ENCODE measurements at regions not wholly inside any gene's neighbourhood (a gene's known extent, or its start where the extent isn't known, plus 50 kb on each side); places are given as distances from the start of the nearest gene placed in this dataset.
"Not testable (repeated sequence)": the region's sequence is repeated elsewhere in the genome, so short reads cannot be mapped to it uniquely, and the experiment has no call there.

- no peak for DNase-seq
These were observed 1228.0 kb downstream of the DIAPH3 start for GRCh38 chr13:58935689-58936088.

DNA sequence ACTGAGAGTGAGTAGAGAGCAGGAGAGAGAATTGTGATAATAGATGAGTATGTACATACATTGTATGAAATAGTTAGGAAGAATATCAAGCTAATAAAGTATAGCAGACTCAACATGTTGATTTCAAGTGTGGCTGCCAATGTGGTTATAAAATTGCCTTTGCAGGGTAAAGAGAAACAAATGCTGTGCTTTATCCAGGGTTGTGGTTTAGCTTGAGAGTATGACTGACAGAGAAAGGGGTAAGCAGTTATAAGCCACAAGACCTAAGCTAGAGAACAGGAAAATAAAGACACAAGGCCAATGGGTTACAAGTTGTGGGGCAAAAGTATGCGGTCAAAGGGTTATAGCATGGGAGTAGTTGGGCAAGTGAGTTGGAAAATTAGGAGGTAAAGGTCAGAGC, 1217.5 kb downstream of the DIAPH3 start:
- no peak for DNase-seq

- no peak for DNase-seq
These were observed 1214.1 kb downstream of the DIAPH3 start for GRCh38 chr13:58949646-58950045.

DNA sequence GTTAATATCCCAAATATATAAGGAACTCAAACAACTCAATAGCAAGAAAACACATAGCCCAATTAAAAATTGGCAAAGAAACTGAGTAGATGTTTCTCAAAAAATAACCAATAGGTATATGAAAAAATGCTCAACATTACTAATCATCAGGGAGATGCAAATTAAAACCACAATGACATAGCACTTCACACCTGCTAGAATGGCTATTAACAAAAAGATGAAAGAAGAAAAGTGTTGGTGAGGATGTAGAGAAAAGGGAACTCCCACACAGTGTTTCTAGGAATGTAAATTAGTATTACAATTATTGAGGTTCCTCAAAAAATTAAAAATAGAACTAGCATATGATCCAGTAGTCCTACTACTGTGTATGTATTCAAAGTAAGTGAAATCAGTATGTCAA, 1212.8 kb downstream of the DIAPH3 start:
- DNase-seq = no peak

GRCh38 chr13:58953638-58954037, 1210.1 kb downstream of the DIAPH3 start:
- no peak for DNase-seq

DNA sequence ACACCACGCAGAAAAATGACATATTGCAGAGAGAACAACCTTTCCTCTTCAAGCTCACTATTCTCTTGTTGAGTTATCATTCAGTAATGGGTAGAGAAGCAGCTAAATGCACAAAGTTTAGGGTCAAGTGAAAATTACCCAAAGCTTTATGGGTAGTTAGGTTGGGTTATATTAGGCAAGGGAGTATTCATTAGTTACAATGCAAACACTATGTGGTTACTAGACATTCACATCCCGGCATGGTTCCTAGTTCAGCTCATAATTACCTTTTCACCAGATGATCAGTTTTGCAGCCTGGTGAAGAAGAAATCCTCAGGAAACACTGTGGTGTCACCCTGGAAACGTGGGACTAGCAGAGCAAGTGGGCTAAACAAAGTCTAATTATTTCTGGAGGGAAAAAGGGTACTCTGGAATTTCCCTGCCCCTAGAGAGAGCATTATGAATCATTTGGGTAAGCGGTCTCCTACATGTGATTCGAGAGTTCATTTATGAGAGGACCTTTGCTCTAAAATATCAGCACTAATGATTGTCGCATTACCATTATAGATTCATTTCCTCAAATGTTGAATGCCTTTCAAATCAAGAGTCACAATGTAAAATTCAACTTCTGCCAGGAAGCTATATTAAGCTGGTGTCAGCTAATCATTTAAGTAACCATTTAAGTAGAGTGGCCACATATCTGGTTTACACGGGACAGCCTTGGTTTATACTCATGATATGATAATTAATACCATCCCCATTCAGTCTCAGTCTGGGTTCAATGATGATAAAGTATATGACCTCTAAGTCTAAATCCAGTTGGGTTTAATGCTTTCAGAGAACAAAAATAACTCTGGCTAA, 1208.0 kb downstream of the DIAPH3 start:
- no peak for DNase-seq

DNA sequence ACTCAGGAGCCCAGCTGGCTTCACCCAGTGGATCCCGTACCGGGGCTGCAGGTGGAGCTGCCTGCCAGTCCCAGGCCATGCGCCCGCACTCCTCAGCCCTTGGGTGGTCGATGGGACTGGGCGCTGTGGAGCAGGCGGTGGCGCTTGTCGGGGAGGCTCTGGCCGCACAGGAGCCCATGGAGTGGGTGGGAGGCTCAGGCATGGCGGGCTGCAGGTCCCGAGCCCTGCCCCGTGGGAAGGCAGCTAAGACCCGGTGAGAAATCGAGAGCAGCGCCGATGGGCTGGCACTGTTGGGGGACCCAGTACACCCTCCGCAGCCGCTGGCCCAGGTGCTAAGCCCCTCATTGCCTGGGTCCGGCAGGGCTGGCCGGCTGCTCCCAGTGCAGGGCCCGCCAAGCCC, 1205.6 kb downstream of the DIAPH3 start:
- DNase-seq = not testable (repeated sequence)

DNA sequence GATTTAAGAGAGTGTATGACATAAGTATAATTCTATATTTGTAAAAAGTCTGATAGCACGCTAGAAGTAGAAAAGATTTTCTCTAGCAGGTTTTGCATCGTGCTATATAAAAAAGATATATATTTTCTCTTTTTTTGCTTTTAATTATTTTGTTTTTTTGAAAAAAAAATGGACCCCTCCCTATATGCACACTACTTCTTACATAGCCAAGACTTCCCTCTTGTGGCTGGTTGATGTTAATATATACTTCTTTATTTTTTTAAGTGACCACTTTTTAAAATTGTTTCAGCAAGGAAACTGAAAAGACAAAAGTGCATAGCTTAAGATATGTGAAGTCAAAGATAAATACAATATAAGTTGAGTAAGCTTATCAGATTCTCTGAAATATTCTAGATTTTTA, 1202.8 kb downstream of the DIAPH3 start:
- no peak for DNase-seq

DNA sequence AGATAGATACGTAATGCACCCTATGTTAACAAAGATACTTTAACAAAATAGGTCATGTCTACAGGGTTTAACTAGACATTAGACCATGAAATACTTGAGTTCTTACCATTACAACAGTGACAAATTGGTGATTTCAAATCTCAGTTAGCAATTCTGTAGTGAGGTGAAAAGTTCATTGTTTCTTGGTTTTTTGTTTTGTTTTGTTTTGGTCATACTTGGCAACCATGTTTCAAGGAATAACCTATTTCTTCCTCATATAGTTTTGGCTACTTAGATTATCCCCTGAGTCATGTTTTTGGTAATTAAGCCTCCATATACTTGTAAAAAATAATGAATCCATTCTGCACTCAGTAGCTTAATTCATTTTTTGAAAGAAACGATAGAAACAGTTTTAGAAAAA, 1200.4 kb downstream of the DIAPH3 start:
- no peak for DNase-seq

DNA sequence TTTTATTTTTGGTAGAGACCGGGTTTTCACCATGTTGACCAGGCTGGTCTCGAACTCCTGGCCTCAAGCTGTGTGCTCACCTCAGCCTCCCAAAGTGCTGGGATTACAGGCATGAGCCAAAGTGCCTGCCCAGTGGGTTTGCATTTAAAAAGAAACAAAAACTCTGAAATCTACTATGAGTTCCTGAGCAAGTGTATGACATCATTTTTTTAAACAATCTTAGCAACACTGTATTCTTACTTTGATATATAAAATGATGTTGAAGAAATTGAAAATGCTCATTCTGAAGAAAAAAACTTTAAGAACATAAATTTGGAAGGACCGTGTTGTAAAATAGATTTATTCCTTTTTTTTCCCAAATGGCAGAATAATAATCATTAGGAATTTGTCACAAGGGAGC, 1199.7 kb downstream of the DIAPH3 start:
- DNase-seq = no peak

- DNase-seq = no peak
These were observed 1186.6 kb downstream of the DIAPH3 start for GRCh38 chr13:58977085-58977484.

DNA sequence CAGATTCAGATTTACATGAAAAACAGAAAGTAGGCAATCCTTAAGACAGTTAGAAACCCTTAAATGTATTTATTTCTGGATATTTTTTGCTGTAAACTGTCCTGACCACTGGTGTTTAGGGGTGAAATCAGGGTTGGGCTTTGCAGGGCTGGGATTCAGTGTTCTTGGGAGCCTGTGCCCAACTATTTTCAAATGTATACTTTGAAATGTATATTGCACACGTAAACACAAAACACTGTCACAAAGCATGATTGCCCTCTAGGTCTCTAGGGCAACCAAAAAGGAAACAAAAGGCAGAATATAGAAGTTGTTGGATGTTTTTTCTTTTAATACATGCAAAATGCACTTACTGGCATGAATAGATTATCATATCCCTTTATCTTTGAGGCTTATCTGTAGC, 1185.4 kb downstream of the DIAPH3 start:
- no peak for DNase-seq

DNA sequence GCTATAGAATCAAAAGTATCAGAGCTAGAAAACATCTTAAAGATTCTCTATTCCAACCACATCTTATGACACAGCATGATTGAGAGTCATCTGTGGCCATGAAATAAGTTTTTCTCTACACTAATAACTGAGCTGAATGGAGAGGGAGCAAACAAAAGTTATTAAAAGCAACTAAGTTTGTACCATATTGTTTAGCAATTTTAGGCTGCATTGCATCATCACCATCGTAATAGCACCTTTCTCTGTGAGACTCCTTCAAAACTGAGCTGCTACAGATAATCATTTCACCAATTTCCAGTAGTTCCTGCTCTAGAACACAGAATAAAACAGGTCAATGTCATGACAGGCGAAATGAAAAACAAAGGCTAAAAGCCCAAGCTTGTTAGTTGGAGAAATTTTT, 1183.9 kb downstream of the DIAPH3 start:
- no peak for DNase-seq

GRCh38 chr13:58985845-58986244, 1177.9 kb downstream of the DIAPH3 start:
- no peak for DNase-seq

- DNase-seq = no peak
These were observed 1174.2 kb downstream of the DIAPH3 start for GRCh38 chr13:58989556-58989955.

DNA sequence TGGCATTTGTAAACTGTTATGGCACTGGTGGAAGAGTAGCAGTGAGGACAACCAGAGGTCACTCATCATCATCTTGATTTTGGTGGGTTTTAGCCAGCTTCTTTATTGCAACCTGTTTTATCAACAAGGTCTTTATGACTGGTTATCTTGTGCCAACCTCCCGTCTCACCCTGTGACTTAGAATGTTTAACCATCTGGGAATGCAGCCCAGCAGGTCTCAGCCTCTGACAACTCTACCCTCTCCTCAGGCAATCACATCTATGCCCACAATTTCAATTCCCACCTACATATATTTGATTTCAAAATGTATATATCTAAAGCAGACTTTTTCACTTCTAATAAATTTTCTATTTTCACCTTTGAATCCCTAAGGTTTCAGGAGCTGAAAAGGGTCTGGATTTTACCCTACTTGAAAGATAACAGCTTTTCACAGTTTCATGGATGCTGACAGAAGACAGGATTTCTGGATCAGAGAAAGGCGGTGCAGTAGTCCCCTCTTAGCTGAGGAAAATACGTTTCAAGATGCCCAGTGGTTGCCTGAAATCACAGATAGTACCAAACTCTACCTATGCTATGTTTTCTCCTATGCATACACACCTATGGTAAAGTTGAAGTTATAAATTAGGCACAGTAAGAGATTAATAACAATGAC, 1171.8 kb downstream of the DIAPH3 start:
- DNase-seq = no peak

GRCh38 chr13:58992478-58993042, 1171.2 kb downstream of the DIAPH3 start:
- no peak for DNase-seq

DNA sequence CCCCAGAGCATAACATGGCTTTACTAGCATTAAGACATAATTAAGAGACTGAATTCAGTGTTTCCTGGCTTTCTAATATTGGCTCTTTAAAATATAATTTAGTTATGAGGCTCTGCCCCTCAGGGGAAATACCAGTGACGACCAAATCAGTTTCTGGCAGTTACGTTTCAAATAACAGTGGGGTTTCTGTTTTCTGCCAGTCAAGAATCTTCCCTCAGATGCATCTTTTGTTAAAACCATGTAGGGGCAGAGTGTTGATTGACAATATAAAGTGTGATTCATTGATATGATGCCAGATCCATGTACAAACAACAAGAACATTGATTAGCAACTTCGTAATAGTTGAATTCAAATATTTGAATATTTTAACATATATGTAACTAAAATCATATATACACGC, 1169.7 kb downstream of the DIAPH3 start:
- DNase-seq = no peak

GRCh38 chr13:58994777-58995176, 1169.0 kb downstream of the DIAPH3 start:
- DNase-seq = no peak

- DNase-seq = no peak
These were observed 1165.0 kb downstream of the DIAPH3 start for GRCh38 chr13:58998716-58999115.

- no peak for DNase-seq
These were observed 1163.9 kb downstream of the DIAPH3 start for GRCh38 chr13:58999851-59000250.

- DNase-seq = no peak
These were observed 1163.0 kb downstream of the DIAPH3 start for GRCh38 chr13:59000770-59001169.

GRCh38 chr13:59012731-59013130, 1151.0 kb downstream of the DIAPH3 start:
- DNase-seq = no peak

DNA sequence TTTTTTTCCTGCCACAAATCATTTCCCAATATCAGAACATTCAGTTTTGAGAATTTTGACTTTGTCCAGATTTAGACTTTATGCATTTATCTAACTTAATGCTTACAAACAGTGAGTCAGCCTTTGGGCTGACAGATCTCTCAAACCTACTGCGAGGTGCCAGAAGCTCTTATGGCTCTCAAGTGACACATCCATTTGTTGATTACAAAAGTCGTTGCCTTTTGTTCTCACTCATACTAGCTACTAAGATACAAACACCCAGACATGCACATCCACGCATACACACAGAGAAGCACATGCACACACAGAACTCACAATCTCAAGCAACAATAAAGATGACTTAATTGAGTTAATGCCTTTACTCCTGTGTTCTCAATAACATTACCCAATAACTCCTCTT, 1147.5 kb downstream of the DIAPH3 start:
- DNase-seq = no peak

Data from DMS 273 treated with DMSO at 0.1 percent for 48 hours (cell line).